ENCODE measurements at regions not wholly inside any gene's neighbourhood (a gene's known extent, or its start where the extent isn't known, plus 50 kb on each side); places are given as distances from the start of the nearest gene placed in this dataset.

- Mint-ChIP-seq H3K27ac (no peak overlapping the region), H3K27me3 (ENCODE audit: insufficient read depth) (no peaks in the 10 kb centered on the region), H3K4me1 (ENCODE audit: low read depth) (no peaks in the 10 kb centered on the region), H3K9me3 (no peaks in the 10 kb centered on the region), H3K36me3 (ENCODE audit: low read depth) (no peaks in the 10 kb centered on the region), H3K4me3 (no peak overlapping the region)
- DNase-seq (ENCODE audit: low spot score): no peak
- intact Hi-C loops (cut with micrococcal nuclease): no loop called here
These were observed 423.2 kb downstream of the KLF5 start for GRCh38 chr13:73481886-73482445.

GRCh38 chr13:73480779-73481559, 422.2 kb downstream of the KLF5 start:
- no peaks in the 10 kb centered on the region for H3K27me3 Mint-ChIP-seq (ENCODE audit: insufficient read depth)
- H3K4me1 Mint-ChIP-seq (ENCODE audit: low read depth): no peaks in the 10 kb centered on the region
- DNase-seq (ENCODE audit: low spot score): no peak
- H3K9me3 Mint-ChIP-seq: no peaks in the 10 kb centered on the region
- H3K36me3 Mint-ChIP-seq (ENCODE audit: low read depth): no peaks in the 10 kb centered on the region
- intact Hi-C loops (cut with micrococcal nuclease): no loop called here
- H3K4me3 Mint-ChIP-seq: no peak overlapping the region
- H3K27ac Mint-ChIP-seq: no peak overlapping the region

- Mint-ChIP-seq H3K4me1 (ENCODE audit: low read depth) (no peaks in the 10 kb centered on the region), H3K27me3 (ENCODE audit: insufficient read depth) (no peaks in the 10 kb centered on the region), H3K27ac (no peak overlapping the region), H3K9me3 (no peaks in the 10 kb centered on the region), H3K36me3 (ENCODE audit: low read depth) (no peaks in the 10 kb centered on the region), H3K4me3 (no peak overlapping the region)
- intact Hi-C loops (cut with micrococcal nuclease): no loop called here
- no peak for DNase-seq (ENCODE audit: low spot score)
These were observed 421.1 kb downstream of the KLF5 start for GRCh38 chr13:73479856-73480255.

GRCh38 chr13:73479351-73479750, 420.5 kb downstream of the KLF5 start:
- intact Hi-C loops (cut with micrococcal nuclease): no loop called here
- Mint-ChIP-seq H3K36me3 (ENCODE audit: low read depth) (no peaks in the 10 kb centered on the region), H3K4me3 (no peak overlapping the region), H3K27ac (no peak overlapping the region), H3K4me1 (ENCODE audit: low read depth) (no peaks in the 10 kb centered on the region), H3K9me3 (no peaks in the 10 kb centered on the region), H3K27me3 (ENCODE audit: insufficient read depth) (no peaks in the 10 kb centered on the region)
- DNase-seq (ENCODE audit: low spot score): no peak

- DNase-seq (ENCODE audit: low spot score): no peak
- Mint-ChIP-seq H3K27ac (no peak overlapping the region), H3K4me1 (ENCODE audit: low read depth) (no peaks in the 10 kb centered on the region), H3K27me3 (ENCODE audit: insufficient read depth) (no peaks in the 10 kb centered on the region), H3K36me3 (ENCODE audit: low read depth) (no peaks in the 10 kb centered on the region), H3K4me3 (no peak overlapping the region), H3K9me3 (no peaks in the 10 kb centered on the region)
- intact Hi-C loops (cut with micrococcal nuclease): no loop called here
These were observed 418.6 kb downstream of the KLF5 start for GRCh38 chr13:73477441-73477840.

- no peak for DNase-seq (ENCODE audit: low spot score)
- no peaks in the 10 kb centered on the region for H3K36me3 Mint-ChIP-seq (ENCODE audit: low read depth)
- H3K4me3 Mint-ChIP-seq: no peak overlapping the region
- H3K27ac Mint-ChIP-seq: no peak overlapping the region
- peaks cover 11% of the 10 kb centered on the region for H3K9me3 Mint-ChIP-seq
- H3K4me1 Mint-ChIP-seq (ENCODE audit: low read depth): no peaks in the 10 kb centered on the region
- intact Hi-C loops (cut with micrococcal nuclease): no loop called here
- H3K27me3 Mint-ChIP-seq (ENCODE audit: insufficient read depth): peaks cover 4% of the 10 kb centered on the region
These were observed 414.2 kb downstream of the KLF5 start for GRCh38 chr13:73473016-73473415.

- intact Hi-C loops (cut with micrococcal nuclease): no loop called here
- Mint-ChIP-seq H3K27ac (no peak overlapping the region), H3K9me3 (peaks cover 11% of the 10 kb centered on the region), H3K4me1 (ENCODE audit: low read depth) (no peaks in the 10 kb centered on the region), H3K4me3 (no peak overlapping the region), H3K27me3 (ENCODE audit: insufficient read depth) (peaks cover 4% of the 10 kb centered on the region), H3K36me3 (ENCODE audit: low read depth) (no peaks in the 10 kb centered on the region)
- DNase-seq (ENCODE audit: low spot score): no peak
These were observed 408.3 kb downstream of the KLF5 start for GRCh38 chr13:73467125-73467524.

GRCh38 chr13:73466561-73466960, 407.8 kb downstream of the KLF5 start:
- intact Hi-C loops (cut with micrococcal nuclease): no loop called here
- DNase-seq (ENCODE audit: low spot score): no peak
- Mint-ChIP-seq H3K27me3 (ENCODE audit: insufficient read depth) (peaks cover 4% of the 10 kb centered on the region), H3K36me3 (ENCODE audit: low read depth) (no peaks in the 10 kb centered on the region), H3K9me3 (peaks cover 11% of the 10 kb centered on the region), H3K4me3 (no peak overlapping the region), H3K4me1 (ENCODE audit: low read depth) (no peaks in the 10 kb centered on the region), H3K27ac (no peak overlapping the region)

- Mint-ChIP-seq H3K36me3 (ENCODE audit: low read depth) (no peaks in the 10 kb centered on the region), H3K4me3 (no peak overlapping the region), H3K27me3 (ENCODE audit: insufficient read depth) (peaks cover 4% of the 10 kb centered on the region), H3K9me3 (peaks cover 12% of the 10 kb centered on the region), H3K4me1 (ENCODE audit: low read depth) (no peaks in the 10 kb centered on the region), H3K27ac (no peak overlapping the region)
- intact Hi-C loops (cut with micrococcal nuclease): no loop called here
- no peak for DNase-seq (ENCODE audit: low spot score)
These were observed 406.8 kb downstream of the KLF5 start for GRCh38 chr13:73465617-73465971.

GRCh38 chr13:73464758-73465616, 406.2 kb downstream of the KLF5 start:
- no peak for DNase-seq (ENCODE audit: low spot score)
- peaks cover 18% of the 10 kb centered on the region for H3K9me3 Mint-ChIP-seq
- H3K4me3 Mint-ChIP-seq: no peak overlapping the region
- peaks cover 4% of the 10 kb centered on the region for H3K27me3 Mint-ChIP-seq (ENCODE audit: insufficient read depth)
- H3K4me1 Mint-ChIP-seq (ENCODE audit: low read depth): no peaks in the 10 kb centered on the region
- no peaks in the 10 kb centered on the region for H3K36me3 Mint-ChIP-seq (ENCODE audit: low read depth)
- intact Hi-C loops (cut with micrococcal nuclease): no loop called here
- no peak overlapping the region for H3K27ac Mint-ChIP-seq

GRCh38 chr13:73462241-73462640, 403.4 kb downstream of the KLF5 start:
- Mint-ChIP-seq H3K4me3 (no peak overlapping the region), H3K9me3 (peaks cover 17% of the 10 kb centered on the region), H3K4me1 (ENCODE audit: low read depth) (no peaks in the 10 kb centered on the region), H3K36me3 (ENCODE audit: low read depth) (no peaks in the 10 kb centered on the region), H3K27ac (no peak overlapping the region), H3K27me3 (ENCODE audit: insufficient read depth) (no peaks in the 10 kb centered on the region)
- intact Hi-C loops (cut with micrococcal nuclease): no loop called here
- DNase-seq (ENCODE audit: low spot score): no peak

GRCh38 chr13:73451221-73452029, 392.6 kb downstream of the KLF5 start:
- no peaks in the 10 kb centered on the region for H3K36me3 Mint-ChIP-seq (ENCODE audit: low read depth)
- H3K27ac Mint-ChIP-seq: no peak overlapping the region
- intact Hi-C loops (cut with micrococcal nuclease): no loop called here
- H3K9me3 Mint-ChIP-seq: peaks cover 14% of the 10 kb centered on the region
- no peaks in the 10 kb centered on the region for H3K4me1 Mint-ChIP-seq (ENCODE audit: low read depth)
- H3K4me3 Mint-ChIP-seq: no peak overlapping the region
- no peaks in the 10 kb centered on the region for H3K27me3 Mint-ChIP-seq (ENCODE audit: insufficient read depth)
- no peak for DNase-seq (ENCODE audit: low spot score)
